ENCODE measurements at regions not wholly inside any gene's neighbourhood (a gene's known extent, or its start where the extent isn't known, plus 50 kb on each side); places are given as distances from the start of the nearest gene placed in this dataset.

GRCh38 chr15:94579286-94579685 is 347.9 kb downstream of the MCTP2 start:
- no peak for DNase-seq
- TF ChIP-seq ELF1 (IDR thresholded peaks at IDR 0.05) (no peak), RAD21 (IDR thresholded peaks at IDR 0.05; ENCODE audit: low read length) (no peak), NRF1 (IDR thresholded peaks at IDR 0.05; ENCODE audit: low read depth, low read length) (no peak), FOXM1 (IDR thresholded peaks at IDR 0.05; ENCODE audit: low read depth) (no peak), YY1 (IDR thresholded peaks at IDR 0.05; ENCODE audit: low read depth) (no peak), TEAD4 (IDR thresholded peaks at IDR 0.05; ENCODE audit: borderline replicate concordance, insufficient read depth) (no peak), EP300 (IDR thresholded peaks at IDR 0.05; ENCODE audit: borderline replicate concordance in 1 of 2, low read depth in 1 of 2, low read length in 1 of 2) (no peak), FOXJ3 (CRISPR knock-in tag; IDR thresholded peaks at IDR 0.05) (no peak), SIN3A (IDR thresholded peaks at IDR 0.05; ENCODE audit: borderline replicate concordance, low read depth, low read length) (no peak), JUND (IDR thresholded peaks at IDR 0.05) (no peak), TCF12 (IDR thresholded peaks at IDR 0.05) (no peak), EZH2phosphoT487 (IDR thresholded peaks at IDR 0.05; ENCODE audit: borderline replicate concordance, low read depth) (no peak), NFIC (IDR thresholded peaks at IDR 0.05; ENCODE audit: borderline replicate concordance) (no peak), IRF3 (IDR thresholded peaks at IDR 0.05; ENCODE audit: low read depth, low read length) (no peak)
- TF ChIP-seq, protein P1, sequence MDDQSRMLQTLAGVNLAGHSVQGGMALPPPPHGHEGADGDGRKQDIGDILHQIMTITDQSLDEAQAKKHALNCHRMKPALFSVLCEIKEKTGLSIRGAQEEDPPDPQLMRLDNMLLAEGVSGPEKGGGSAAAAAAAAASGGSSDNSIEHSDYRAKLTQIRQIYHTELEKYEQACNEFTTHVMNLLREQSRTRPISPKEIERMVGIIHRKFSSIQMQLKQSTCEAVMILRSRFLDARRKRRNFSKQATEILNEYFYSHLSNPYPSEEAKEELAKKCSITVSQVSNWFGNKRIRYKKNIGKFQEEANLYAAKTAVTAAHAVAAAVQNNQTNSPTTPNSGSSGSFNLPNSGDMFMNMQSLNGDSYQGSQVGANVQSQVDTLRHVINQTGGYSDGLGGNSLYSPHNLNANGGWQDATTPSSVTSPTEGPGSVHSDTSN (IDR thresholded peaks at IDR 0.05): no peak
- TF ChIP-seq, protein P2, sequence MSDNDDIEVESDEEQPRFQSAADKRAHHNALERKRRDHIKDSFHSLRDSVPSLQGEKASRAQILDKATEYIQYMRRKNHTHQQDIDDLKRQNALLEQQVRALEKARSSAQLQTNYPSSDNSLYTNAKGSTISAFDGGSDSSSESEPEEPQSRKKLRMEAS (IDR thresholded peaks at IDR 0.05; ENCODE audit: low read depth): no peak
- Histone ChIP-seq H3K9ac (no peak overlapping the region), H3K9me3 (no peaks in the 10 kb centered on the region), H3K27ac (ENCODE audit: low read depth in 2 of 2, low read length in 1 of 2) (no peak overlapping the region), H3K79me2 (ENCODE audit: insufficient read depth) (no peaks in the 10 kb centered on the region), H3K4me2 (no peak overlapping the region), H4K20me1 (ENCODE audit: insufficient read depth) (no peaks in the 10 kb centered on the region), H3K4me1 (ENCODE audit: control insufficient read depth in 1 of 2, insufficient read depth in 2 of 2, low read depth in 1 of 2, low read length in 1 of 2) (peaks cover 0 to 11% of the 10 kb centered on the region in 2 experiments; a peak in 1 of 4 replicates), H3K27me3 (ENCODE audit: insufficient read depth) (no peaks in the 10 kb centered on the region), H3F3A (replicated peaks; ENCODE audit: insufficient read depth) (no peaks in the 10 kb centered on the region), H3K36me3 (replicated peaks in 1 of 2; ENCODE audit: control insufficient read depth in 1 of 2, insufficient read depth in 2 of 2, low read length in 1 of 2) (no peaks in the 10 kb centered on the region), H3K4me3 (ENCODE audit: low read depth in 2 of 2, low read length in 1 of 2) (no peak overlapping the region), H2AFZ (ENCODE audit: low read depth) (no peak overlapping the region), H3K9me2 (no peaks in the 10 kb centered on the region)
- ChIA-PET CTCF (interaction anchor here (1.6 kb wide), 1 partner anchor 20 kb away, joined by 3 read pairs; no protein-coding TSS in a partner anchor), POLR2A (no interaction called here)
- 15% methylated on average over 5 of the region's 5 CpGs for WGBS (ENCODE audit: low lambda C conversion rate)

GRCh38 chr15:94580211-94580885 is 349.0 kb downstream of the MCTP2 start:
- no peak for TF ChIP-seq POLR2AphosphoS5 (IDR thresholded peaks at IDR 0.05; ENCODE audit: low read depth, low read length)
- TF ChIP-seq EP300 (IDR thresholded peaks at IDR 0.05; ENCODE audit: borderline replicate concordance in 1 of 2, low read depth in 1 of 2, low read length in 1 of 2): 0 out of 4 replicates have a peak, but pooled peaks of 1 of the 2 experiments have one; percentile 18
- ChIA-PET CTCF (interaction anchor here (0.9 to 2.6 kb wide), 4 partner anchors 21 to 167 kb away, joined by 3 to 13 read pairs (median 4); no protein-coding TSS in a partner anchor), POLR2A (no interaction called here)
- no peaks in the 10 kb centered on the region for H3K9me3 ChIP-seq
- H3K27ac ChIP-seq (ENCODE audit: low read depth in 2 of 2, low read length in 1 of 2): no peak overlapping the region
- no peaks in the 10 kb centered on the region for H3K27me3 ChIP-seq (ENCODE audit: insufficient read depth)
- peaks cover 0 to 11% of the 10 kb centered on the region in 2 experiments; a peak in 1 of 4 replicates for H3K4me1 ChIP-seq (ENCODE audit: control insufficient read depth in 1 of 2, insufficient read depth in 2 of 2, low read depth in 1 of 2, low read length in 1 of 2)
- H2AFZ ChIP-seq (ENCODE audit: low read depth): no peak overlapping the region
- DNase-seq: peak; percentile 27
- no peaks in the 10 kb centered on the region for H3F3A ChIP-seq (replicated peaks; ENCODE audit: insufficient read depth)
- H3K4me3 ChIP-seq (ENCODE audit: low read depth in 2 of 2, low read length in 1 of 2): no peak overlapping the region
- no peaks in the 10 kb centered on the region for H3K79me2 ChIP-seq (ENCODE audit: insufficient read depth)
- no peaks in the 10 kb centered on the region for H3K36me3 ChIP-seq (replicated peaks in 1 of 2; ENCODE audit: control insufficient read depth in 1 of 2, insufficient read depth in 2 of 2, low read length in 1 of 2)
- 23% methylated on average over 11 of the region's 12 CpGs for WGBS (ENCODE audit: low lambda C conversion rate)
- H4K20me1 ChIP-seq (ENCODE audit: insufficient read depth): no peaks in the 10 kb centered on the region
- H3K9ac ChIP-seq: no peak overlapping the region
- H3K9me2 ChIP-seq: no peaks in the 10 kb centered on the region
- no peak overlapping the region for H3K4me2 ChIP-seq
